AG10803 (cell line): ENCODE measurements at regions not wholly inside any gene's neighbourhood (a gene's known extent, or its start where the extent isn't known, plus 50 kb on each side); places are given as distances from the start of the nearest gene placed in this dataset.

Source experiments
- DNase-seq: peaks from one replicate; pipeline ENCODE4 v3.0.0; 2010; ENCODE audit warnings: low read depth
- H3K4me3 ChIP-seq: 2 replicates; pipeline ENCODE4 v1.5.1; 2011; ENCODE audit warnings: mild to moderate bottlenecking, low read length, control low read depth
- TF ChIP-seq, protein P1 (sequence below): conservative IDR thresholded peaks from 2 replicates; pipeline ENCODE4 v1.5.1; 2011; ENCODE audit warnings: mild to moderate bottlenecking, low read length, control low read depth, inconsistent platforms

DNA sequence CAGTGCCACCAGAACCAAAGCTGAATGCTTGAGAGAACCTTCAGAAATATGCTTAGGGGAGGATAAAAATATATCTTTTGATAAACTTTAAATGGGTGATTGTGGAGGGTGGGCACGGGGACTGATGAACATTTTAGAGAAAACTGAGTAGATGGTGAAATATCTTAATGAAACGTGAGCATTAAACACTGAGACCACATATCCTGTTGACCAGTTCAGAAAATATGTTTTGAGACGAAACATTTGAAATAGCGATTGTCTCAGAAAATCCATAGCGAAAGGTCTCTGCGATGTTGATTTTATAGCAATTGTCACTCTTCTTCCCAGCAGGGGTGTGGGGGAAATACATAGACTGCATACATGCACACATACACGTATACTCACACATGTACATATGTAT lies 231.0 kb downstream of the ESM1 start:
- H3K4me3 ChIP-seq: no peak overlapping the region
- TF ChIP-seq, protein P1, sequence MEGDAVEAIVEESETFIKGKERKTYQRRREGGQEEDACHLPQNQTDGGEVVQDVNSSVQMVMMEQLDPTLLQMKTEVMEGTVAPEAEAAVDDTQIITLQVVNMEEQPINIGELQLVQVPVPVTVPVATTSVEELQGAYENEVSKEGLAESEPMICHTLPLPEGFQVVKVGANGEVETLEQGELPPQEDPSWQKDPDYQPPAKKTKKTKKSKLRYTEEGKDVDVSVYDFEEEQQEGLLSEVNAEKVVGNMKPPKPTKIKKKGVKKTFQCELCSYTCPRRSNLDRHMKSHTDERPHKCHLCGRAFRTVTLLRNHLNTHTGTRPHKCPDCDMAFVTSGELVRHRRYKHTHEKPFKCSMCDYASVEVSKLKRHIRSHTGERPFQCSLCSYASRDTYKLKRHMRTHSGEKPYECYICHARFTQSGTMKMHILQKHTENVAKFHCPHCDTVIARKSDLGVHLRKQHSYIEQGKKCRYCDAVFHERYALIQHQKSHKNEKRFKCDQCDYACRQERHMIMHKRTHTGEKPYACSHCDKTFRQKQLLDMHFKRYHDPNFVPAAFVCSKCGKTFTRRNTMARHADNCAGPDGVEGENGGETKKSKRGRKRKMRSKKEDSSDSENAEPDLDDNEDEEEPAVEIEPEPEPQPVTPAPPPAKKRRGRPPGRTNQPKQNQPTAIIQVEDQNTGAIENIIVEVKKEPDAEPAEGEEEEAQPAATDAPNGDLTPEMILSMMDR: no peak
- DNase-seq: no peak

DNA sequence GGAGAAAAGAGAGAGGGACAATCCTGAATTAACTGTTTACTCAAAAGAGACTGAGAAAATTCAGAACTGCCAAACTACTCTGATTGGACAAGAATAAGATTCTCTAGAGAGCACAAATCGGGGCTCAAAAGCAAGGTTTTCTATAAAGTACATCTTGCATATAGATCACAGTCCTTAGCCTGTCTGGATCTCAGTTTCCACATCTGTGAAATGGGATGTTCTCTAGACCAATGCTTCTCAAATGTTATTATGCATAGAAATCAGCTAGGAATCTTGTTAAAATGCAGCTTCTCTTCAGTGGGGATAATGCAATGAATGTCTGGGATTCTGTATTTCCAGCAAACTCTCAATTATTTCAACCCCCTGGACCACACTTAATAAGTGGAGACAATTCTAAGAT lies 231.6 kb downstream of the ESM1 start:
- no peak overlapping the region for H3K4me3 ChIP-seq
- DNase-seq: no peak
- TF ChIP-seq, protein P1: no peak

DNA sequence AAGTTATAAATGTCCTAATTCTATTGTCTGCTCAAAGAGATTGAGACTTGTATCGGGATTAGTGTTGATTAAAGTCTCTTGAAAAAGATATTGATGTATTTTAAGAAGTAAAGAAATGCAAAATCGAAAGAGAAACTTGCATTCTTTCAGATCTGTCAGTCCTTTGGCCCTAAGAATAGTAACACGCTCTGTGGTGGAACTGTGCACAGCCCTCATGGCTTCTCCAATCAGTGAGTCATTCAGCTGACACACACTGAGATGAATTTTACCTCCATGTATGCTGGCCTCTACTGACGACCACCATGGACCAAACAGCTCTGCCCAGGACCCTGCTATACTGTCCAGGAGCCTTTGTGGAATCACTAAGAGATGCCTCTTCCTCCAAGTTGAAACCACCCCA lies 232.4 kb downstream of the ESM1 start:
- no peak overlapping the region for H3K4me3 ChIP-seq
- peak; percentile 71 for DNase-seq
- TF ChIP-seq, protein P1: no peak

DNA sequence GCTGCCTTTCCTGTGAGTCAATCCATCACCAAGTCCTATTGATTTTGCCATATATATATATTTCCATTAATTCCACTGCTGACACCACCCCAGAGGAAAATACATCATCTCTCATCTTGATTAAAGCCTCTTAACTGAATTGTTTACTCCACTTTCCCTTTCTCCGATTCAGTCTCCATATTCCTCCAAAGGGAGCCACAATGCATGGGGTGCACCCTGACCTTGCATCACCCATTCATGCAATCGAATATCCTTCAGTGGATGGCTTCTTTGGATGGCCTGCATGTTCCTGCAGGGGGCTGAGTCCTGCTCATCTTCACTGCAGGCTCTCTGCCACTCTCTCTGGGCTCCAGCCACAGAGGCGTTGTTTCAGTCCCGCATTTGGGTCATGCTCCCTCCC lies 231.0 kb downstream of the SNX18 start:
- no peak overlapping the region for H3K4me3 ChIP-seq
- TF ChIP-seq, protein P1: no peak
- DNase-seq: no peak

DNA sequence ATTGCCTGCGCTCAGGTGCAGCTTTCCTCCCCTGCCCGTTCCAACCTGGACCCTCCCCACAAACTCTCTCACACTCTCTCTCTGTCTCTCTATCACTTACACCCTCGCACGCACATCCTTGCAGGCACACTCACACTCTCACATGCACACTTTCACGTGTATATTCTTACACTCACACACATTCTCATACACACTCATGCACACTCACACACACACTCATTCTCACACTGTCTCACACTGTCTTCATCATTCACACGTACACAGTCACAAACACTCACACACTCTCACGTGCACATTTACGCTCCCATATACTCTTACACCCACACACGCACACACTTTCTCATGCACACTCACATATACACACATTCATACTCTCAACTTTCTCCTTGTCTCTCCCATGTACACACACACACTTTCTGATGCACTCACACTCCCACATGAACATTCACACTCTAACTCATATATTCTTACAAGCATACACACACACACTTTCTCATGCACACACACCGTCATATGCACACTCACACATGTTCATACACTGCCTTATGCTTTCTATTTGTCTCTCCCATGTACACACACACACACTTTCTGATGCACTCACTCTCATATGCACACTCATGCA lies 229.3 kb downstream of the SNX18 start:
- TF ChIP-seq, protein P1: no peak
- DNase-seq: no peak
- no peak overlapping the region for H3K4me3 ChIP-seq

DNA sequence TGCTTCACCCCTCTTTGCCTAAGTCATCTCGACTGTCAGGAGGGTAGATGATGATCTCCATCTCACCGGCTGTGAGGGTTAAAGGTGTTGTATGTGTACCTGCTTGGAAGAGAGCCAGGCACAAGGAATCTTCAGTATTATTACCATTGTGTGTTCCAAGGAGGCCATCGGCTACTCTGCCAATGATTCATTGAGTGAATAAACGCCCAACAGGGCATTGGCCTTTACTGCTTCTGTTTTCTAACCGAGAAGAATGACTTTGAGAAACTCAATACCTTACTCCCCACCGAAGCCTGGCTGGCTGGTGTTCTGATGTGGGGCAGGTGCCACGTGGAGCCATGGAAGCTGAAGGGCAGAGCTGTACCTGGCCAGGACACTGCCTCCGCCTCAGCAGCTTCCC lies 228.8 kb downstream of the SNX18 start:
- TF ChIP-seq, protein P1: no peak
- H3K4me3 ChIP-seq: no peak overlapping the region
- DNase-seq: no peak

DNA sequence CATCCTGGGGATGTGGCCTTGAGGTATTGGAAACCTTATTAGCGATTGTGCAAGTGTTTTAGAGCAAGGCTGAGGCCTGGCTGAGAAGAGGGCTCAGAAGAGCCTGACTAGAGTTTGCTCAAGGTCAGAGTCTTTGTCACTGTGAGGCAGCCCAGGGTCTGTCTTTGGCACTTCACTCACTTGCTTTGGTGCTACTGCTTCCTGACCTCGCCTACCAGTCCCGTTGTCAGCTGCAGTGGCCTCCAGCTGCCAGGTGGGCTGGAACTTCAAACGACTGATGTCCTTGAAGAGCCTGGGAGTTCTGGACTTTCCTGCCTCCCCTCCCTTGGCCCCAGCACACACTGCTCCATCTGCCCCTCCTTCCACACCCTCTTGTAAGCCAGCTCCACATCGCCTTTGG lies 228.0 kb downstream of the SNX18 start:
- DNase-seq: peak; percentile 42
- no peak overlapping the region for H3K4me3 ChIP-seq
- TF ChIP-seq, protein P1: no peak
